NB4 (cell line): ENCODE measurements at regions not wholly inside any gene's neighbourhood (a gene's known extent, or its start where the extent isn't known, plus 50 kb on each side); places are given as distances from the start of the nearest gene placed in this dataset.

Experiments used
- CTCF ChIP-seq: IDR thresholded peaks from one replicate; pipeline ENCODE4 v1.5.1; 2012; ENCODE audit warnings: low read depth, low read length
- POLR2A ChIP-seq: IDR thresholded peaks from 2 replicates; pipeline ENCODE4 v1.6.1; 2011; ENCODE audit warnings: mild to moderate bottlenecking; ENCODE audit not compliant: insufficient read length; ENCODE audit errors: extremely low read depth

- no peak for TF ChIP-seq CTCF
- no peak for TF ChIP-seq POLR2A
These were observed 166.6 kb downstream of the KLF12 start for GRCh38 chr13:73967397-73968165.
